HG03342 (cell line): ENCODE measurements at regions not wholly inside any gene's neighbourhood (a gene's known extent, or its start where the extent isn't known, plus 50 kb on each side); places are given as distances from the start of the nearest gene placed in this dataset.
"Not testable (repeated sequence)": the region's sequence is repeated elsewhere in the genome, so short reads cannot be mapped to it uniquely, and the experiment has no call there.

ENCODE experiments used
- ATAC-seq: cut with Tn5 transposase; IDR thresholded peaks from one replicate; pipeline ENCODE4 v1.9.1; 2021; ENCODE audit warnings: mild to moderate bottlenecking, moderate library complexity; ENCODE audit not compliant: unreplicated experiment

- ATAC-seq: not testable (repeated sequence)
These were observed 55.9 kb upstream of the ACSM6 start for GRCh38 chr10:95137990-95138625.

DNA sequence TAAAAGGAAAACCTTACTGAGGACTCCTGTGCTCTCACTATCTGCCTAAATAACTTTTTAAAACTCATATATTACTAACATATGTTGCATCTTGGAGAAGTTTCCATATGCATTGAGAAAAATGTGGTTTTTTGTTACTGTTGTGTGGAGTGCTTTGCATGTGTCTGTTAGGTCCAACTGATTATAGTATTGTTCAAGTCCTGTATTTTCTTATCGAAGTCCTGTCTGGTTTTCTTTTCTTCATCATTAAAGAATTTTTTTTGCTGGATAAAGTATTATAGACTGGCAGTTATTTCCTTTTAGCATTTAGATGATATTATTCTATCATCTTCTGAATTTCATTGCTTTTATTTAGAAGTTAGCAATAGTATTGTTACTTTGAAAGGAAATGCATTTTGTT, 59.5 kb upstream of the ACSM6 start:
- no peak for ATAC-seq

DNA sequence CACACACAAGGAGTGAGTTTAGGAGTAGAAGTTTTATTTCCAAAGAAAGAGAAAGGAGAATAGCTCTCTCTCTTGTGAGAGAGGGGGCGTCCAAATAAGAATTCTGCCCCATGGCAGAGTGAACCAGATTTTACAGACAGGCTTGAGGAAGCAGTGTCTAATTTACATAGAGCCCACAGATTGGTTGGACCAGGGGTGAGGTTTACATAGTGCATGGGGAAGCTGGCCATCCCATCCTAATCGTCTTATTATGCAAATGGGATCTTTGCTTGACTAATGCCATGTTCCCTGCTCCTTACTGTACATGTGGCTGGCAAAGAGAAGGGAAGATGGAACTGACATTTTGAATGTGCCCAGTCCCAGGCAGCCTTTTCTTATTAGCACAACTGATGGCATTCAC, 60.0 kb upstream of the ACSM6 start:
- no peak for ATAC-seq

GRCh38 chr10:95133016-95133752, 60.9 kb upstream of the ACSM6 start:
- ATAC-seq: peak; percentile 96

DNA sequence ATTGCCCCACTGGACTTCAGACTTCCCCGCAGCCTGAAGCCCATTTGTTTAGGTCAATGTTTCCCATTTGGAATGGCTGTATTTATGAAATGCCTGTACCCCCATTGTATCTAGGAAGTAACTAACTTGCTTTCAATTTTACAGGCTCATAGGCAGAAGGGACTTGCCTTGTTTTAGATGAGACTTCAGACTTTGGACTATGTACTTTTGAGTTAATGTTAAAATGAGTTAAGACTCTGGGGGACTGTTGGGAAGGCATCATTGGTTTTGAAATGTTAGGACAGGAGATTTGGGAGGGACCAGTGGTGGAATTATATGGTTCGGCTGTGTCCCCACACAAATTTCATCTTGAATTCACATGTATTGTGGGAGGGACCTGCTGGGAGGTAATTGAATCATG, 61.1 kb upstream of the CYP2C8 start:
- ATAC-seq: not testable (repeated sequence)

DNA sequence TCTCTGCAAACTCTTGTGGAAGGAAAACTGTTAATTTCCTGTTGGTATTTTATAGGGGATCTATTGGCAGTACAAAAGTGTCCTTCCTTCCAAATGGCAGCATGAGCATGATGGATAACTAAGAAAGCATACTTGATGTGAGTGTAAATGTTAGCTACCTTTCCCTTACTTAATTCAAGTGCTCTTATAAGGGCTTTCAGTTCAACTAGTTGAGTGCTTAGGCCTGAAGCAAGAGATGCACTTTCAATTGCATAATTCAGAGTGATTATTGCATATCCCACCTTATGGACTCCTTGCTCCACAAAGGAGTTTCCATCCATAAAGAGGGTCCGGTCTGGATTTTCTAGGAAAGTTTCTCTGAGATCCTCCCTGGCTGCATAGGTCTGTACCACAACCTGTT, 56.3 kb upstream of the CYP2C8 start:
- no peak for ATAC-seq

DNA sequence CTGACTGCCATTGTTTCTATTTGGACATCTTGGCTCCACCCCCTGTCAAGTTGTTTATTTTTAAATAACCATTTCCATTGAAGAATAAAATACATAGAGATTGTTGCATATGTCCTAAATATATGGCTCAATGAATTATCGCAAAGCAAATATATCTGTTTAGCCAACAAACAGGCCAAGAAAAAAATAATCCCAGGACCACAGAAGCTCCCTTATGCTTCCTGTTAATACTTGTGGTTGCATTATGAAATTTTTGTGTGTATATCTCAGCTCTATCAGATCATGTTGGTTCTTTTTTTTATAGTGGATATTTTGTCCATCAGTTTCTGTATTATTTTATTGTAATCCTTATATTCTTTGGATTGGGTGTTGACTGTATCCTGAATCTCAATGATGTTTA, 53.4 kb upstream of the CYP2C8 start:
- ATAC-seq: no peak

- ATAC-seq: no peak
These were observed 52.6 kb upstream of the CYP2C8 start for GRCh38 chr10:95121904-95122303.
